ENCODE measurements at regions not wholly inside any gene's neighbourhood (a gene's known extent, or its start where the extent isn't known, plus 50 kb on each side); places are given as distances from the start of the nearest gene placed in this dataset.
"Not testable (repeated sequence)": the region's sequence is repeated elsewhere in the genome, so short reads cannot be mapped to it uniquely, and the experiment has no call there.

DNA sequence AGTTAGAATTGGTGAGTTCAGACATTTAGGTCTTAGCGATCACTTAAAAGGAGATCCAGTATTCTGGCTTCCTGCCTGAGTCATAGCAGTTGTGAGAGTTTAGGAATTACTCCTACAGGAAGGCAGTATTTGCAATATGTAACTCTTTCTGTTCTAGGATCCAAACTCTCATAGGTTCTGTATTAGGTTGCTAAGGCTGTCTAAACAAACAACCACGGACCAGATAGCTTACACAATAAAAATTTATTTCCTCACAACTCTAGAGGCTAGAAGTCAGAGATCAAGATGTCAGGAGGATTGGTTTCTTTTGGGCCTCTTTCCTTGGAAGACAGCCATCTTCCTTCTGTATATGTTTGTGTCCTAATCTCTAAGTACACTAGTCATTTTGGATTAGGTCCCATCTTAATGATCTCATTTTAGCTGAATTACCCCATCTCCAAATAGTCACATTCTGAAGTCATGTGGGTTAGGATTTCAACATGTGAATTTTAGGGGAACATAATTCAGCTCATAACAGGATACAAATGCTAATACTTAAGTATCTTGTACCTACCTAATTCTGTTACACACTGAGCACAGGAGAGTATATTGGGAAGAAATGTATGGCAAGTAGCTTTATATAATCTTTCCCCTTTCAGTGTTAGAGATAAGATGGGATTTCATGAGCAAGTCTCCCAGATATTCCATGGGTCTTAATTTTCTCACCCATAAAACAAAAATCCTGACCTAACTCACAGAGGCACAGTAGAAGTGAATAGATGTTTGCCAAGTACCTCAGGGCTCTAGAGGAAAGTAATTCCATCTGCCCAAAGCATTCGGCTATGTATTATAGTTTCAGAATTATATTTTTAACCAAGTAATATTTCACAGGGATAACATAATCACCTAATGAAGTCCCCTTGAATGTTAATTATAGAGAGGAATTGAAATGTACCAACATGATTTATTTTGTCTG lies 144.4 kb downstream of the PTBP2 start:
- DNase-seq (ENCODE audit: low read depth), result peak; percentile 98

DNA sequence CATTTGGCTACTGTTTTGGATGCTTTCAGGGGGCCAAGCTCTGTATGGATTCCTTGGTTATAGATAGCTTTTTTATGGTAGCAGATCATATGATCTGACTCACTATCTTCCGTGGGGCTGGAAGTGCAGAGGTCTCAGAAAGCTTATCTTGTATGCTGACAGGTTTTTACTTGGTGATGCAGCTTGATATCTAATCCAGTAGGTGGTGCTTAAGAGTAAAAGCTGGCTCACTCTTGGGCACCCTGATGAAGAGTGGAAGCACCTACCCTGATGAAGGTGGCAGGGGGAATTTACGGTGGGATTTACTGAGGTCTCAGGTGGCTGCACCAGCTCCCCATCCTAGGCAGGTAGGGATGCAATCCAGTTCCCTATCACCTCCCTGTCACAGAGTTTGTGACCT lies 151.2 kb downstream of the PTBP2 start:
- DNase-seq (ENCODE audit: low read depth), result no peak

DNA sequence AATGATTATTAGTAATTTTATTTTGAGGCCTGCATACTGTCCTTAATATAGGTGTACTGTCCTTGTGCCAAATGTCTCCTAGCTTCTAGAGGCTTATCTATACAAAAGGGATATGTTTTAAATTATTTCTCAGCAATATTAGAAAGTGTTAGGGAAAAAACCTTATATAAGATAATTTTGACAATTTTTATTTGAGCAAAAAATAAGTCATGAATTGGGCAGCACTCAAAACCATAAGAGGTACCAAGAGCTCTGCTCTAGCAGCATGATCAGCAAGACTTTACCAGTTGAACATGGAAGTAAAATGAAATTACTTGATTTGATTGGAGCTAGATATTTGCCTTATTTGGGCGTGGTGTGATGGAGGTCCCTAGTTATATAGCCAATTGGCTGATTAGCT lies 157.1 kb downstream of the PTBP2 start:
- no peak for DNase-seq (ENCODE audit: low read depth)

DNA sequence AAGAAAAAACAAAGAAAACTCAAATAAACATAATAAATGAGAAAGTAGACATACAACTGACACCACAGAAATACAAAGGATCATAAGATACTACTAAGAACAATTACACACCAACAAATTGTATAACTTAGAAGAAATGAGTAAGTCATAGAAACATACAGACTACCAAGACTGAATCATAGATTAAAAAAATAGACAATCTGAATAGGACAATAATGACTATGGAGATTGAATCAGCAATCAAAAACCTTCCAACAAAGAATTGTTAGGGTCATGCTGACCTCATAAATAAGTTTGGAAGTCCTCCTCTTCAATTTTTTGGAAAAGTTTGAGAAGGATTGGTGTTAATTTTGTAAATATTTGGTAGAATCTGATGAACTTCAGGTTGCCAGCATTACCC lies 159.0 kb downstream of the PTBP2 start:
- peak; percentile 6 for DNase-seq (ENCODE audit: low read depth)

DNA sequence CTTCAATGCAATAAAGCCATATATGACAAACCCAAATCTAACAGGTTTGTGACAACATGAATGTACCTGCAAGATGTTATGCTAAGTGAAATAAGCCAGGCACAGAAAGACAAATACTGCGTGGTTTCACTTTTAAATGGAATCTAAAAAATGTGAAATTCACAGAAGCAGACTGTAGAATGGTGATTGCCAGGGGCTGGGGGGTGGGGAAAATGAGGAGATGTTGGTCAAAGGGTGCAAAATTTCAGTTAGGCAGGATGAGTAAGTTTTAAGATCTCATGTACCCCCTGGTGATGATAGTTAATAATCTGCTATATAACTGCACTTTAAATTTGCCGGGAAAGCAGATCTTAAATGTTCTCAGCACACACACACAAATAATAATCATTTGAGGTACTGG lies 160.5 kb downstream of the PTBP2 start:
- no peak for DNase-seq (ENCODE audit: low read depth)

DNA sequence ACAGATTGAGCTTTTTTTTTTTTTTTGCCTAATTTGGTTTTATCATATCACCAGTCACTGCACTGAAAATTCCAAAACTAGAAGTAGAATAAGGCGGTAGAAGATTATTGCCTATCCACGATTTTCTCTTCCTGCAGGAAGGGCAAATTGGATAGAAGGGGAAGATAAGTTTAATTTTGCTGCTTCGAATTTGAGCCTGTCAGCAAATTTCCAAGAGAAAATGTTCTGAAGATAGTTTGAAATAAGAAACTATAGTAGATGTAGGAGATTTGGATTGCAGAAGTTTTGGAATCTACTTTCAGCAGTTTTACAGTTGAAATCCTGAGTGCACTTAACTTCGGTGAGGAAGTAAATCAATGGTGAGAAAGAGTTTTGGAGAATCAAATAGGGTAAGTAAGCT lies 164.9 kb downstream of the PTBP2 start:
- DNase-seq (ENCODE audit: low read depth), result no peak

DNA sequence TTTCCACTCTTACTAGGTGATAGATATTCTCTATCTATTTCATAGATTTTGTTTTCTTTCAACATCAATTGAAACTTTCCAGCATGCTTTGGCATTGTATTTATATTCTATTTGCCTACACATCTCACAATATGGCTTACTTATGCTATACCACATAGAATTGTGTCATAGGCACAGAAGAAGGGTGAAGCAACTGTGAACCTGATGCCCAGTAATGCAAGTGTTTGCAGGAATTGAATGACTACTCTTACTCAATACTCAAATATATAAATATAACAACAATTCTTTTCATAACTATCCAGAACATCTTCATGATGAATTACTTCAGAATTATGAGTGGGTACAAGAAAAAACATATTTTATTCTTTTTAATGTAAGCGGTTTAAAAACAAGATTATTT lies 165.9 kb downstream of the PTBP2 start:
- DNase-seq (ENCODE audit: low read depth), result no peak

DNA sequence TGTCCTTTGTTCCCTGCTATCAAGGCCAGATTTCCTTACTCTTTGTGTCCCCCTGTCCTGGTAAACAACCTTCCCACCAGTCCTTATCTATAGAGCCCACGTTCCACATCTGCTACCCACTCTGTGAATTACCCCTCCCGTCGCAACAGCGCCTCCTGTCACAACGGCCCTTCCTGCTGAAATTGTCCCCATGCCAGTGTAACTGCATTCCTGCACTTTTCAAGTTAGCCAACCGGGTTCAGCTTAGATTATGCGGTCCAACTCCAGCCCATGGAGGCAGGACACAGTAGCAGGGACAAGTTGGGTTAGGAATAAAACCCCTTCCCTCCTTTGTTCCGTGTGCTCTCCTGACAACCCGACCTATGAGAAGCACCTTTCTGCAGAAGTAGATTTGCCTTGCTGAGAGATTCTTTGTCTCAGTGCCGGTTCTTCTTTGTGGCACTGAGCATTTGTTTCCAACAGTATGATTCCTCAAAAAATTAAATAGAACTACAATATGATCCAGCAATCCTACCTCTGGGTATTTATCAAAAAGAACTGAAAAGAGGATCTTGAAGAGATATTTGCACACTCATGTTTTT lies 180.3 kb downstream of the PTBP2 start:
- DNase-seq (ENCODE audit: low read depth), result no peak

DNA sequence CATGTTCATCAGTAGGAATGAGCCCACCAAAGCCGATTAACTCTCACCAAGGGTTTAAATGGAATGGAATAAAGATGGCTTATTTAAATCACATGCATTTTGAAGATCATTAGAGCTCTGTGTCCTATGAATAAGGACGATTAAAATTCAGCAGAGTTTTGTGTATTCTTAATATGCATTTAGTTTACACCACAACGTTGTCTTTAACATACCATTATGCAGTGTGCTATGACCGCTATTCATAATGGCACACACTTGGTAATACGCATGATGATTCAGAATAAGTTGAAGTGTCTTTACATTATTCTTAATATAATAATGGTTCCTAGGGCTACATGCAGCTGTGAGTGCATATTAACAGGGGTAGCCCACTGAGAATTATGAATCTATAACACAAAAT lies 190.7 kb downstream of the PTBP2 start:
- no peak for DNase-seq (ENCODE audit: low read depth)

DNA sequence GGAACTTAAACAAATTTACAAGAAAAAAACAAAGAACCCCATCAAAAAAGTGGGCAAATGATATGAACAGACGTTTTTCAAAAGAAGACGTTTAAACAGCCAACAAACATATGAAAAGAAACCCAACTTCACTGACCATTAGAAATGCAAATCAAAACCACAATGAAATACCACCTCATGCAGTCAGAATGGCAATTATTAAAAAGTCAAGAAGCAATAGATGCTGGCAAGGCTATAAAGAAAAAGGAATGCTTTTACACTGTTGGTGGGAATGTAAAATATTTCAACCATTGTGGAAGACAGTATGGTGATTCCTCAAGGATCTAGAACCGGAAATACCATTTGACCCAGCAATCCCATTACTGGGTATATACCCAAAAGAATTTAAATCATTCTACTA lies 194.1 kb downstream of the PTBP2 start:
- DNase-seq (ENCODE audit: low read depth), result not testable (repeated sequence)

DNA sequence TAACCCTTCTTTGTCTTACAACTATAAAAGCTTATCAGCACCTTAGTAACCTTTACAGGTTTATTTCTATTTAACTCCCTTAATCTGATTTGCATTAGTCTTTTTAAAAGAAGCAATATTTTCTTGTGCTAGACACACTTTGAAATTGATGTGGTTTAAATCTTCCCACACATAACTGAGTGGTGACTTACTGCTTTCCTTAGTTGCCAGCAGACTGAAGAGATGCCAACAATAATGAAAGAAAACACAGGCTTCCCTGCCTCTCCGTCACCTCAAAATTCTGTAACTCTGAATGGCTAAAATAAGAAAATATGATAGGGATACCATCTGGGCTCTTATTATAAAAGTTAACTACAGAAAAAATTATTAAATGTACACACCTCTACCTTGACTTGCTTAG lies 196.8 kb downstream of the PTBP2 start:
- DNase-seq (ENCODE audit: low read depth), result peak; percentile 84

DNA sequence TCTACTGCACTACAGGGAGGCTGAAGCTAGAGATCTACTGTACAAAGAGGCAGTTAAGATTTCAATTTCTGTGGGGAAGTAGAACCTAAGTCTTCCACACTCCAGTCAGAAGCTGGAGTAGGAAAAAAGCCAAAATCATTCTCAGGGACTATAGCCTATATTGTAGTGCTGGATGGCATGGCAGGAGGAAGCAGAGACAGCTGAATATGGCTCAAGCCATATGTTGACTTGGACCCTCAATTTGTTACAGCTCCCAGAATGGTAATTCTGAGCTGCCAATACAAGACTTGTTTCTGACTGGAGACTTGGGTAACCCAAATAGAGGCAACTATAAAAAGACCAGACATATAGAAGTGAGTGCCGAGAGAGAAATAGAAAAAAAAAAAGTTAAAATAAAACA lies 200.6 kb downstream of the PTBP2 start:
- no peak for DNase-seq (ENCODE audit: low read depth)

DNA sequence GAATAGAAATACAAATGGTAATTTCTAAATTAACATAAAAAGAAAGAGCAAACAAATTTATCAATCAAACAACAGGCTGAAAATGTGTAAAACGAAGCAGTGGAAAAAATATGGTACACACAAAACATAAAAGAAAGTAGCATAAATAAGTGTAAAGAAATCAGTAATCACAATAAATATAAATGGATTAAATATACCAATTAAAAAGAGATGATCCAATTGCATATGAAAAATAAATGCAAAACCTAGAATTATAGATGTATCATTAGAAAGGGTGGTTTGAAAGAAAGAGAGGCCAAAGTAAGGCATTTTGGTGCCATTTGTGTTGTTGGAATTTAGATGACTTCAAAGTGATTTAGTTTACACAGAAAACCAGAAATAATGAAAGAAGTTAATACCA lies 202.2 kb downstream of the PTBP2 start:
- no peak for DNase-seq (ENCODE audit: low read depth)

DNA sequence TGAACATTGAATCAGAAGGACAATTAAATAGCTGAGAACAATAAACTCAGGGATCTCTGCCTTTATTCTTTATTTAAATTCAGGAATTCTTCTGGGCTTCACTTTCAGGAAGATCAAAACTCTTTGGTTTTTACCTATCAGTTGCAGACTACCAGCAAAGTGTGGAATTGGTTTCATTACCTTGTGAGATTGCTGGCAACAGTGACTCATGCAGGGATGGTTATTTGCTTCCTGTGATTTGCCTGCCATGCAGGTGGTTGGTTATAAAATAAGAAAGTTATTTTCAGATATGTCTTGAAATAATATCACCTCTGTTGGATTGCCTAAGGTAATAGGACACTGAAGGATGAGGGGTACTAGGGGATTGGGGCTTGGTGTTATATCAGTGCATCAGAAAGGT lies 204.6 kb downstream of the PTBP2 start:
- no peak for DNase-seq (ENCODE audit: low read depth)

DNA sequence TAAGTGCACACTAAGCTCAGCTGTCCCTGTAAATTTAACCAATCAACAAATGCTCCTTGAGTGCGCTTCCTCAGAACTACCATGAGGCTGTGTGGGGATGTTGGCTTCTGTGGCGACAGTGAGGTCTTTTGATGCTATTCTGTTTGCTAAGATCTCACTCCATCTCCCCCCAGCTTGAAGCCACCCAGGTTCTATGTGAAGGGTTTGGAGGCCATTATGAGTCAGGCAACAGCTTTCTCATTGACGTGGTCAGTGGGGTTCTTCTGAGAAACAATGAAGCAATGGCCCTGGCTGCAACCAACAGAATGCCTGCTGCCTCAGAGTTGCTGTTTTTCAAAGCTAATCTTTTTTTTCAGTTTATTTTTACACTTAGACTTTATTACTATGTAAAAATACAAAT lies 205.5 kb downstream of the PTBP2 start:
- peak; percentile 13 for DNase-seq (ENCODE audit: low read depth)

DNA sequence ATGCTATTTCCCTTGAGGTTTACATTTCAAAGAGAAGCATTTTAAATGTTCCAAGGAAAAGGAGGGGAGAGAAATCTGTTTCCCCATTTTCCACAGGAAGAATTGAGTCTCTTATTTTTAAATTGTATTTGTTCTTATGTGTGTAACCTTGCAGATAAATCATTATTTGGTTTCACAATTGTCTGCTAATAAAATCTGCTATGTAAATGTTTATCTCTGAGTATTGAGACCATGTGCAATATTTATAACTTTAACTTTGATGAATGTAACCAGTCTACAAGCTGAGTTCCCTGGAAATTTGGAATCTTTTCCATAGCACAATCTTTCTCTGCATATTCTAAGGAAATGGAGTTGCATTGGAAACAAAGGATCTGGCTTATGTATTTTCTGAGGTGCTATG lies 209.6 kb downstream of the PTBP2 start:
- DNase-seq (ENCODE audit: low read depth), result no peak

DNA sequence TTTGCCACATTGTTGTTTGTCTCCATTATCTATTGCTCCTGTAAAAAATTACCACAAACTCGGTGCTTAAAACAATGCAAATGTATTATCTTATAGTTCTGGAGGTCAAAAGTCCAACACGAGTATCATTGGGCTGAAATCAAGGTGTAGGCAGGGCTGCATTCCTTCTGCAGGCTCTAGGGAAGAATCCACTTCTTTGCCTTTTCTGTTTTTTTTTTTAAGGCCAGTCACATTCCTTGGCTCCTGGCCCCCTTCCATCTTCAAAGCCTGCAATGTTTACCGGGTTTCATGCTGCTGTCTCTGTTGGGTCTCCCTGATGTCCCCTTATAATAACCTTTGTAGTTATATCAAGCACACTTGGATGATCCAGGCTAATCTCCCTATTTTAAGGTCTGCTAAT lies 212.7 kb downstream of the PTBP2 start:
- no peak for DNase-seq (ENCODE audit: low read depth)

DNA sequence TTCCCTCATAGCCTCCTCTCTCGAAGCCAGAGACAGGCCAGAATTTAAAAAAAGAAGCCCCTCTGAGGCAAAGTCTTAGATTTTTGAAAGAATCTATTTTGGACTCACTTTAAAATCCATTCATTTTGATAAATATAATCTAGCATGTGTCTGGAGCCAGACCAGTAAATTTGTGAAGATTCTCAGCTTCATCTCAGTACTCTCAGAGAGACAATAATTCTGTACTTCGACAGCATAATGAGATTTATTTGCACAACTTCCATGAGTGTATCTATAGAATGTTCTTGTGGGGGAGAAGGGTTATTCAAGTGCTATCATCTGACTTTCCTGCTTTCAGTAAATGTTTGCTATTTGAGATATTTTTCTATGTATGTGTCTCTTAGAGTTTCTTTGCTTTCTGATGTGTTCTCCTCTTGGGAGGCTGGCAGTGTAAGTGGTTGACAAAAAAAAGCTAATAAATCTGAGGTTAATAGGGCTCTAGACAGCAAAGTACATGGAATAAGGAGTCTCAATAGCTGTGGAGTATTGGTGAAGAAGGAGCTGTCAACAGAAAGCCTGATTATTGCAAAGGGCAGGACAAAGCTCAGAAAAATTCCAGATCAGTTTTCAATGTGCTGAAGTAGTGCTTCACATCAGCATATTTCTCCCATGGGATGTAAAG lies 223.0 kb downstream of the PTBP2 start:
- DNase-seq (ENCODE audit: low read depth), result no peak

DNA sequence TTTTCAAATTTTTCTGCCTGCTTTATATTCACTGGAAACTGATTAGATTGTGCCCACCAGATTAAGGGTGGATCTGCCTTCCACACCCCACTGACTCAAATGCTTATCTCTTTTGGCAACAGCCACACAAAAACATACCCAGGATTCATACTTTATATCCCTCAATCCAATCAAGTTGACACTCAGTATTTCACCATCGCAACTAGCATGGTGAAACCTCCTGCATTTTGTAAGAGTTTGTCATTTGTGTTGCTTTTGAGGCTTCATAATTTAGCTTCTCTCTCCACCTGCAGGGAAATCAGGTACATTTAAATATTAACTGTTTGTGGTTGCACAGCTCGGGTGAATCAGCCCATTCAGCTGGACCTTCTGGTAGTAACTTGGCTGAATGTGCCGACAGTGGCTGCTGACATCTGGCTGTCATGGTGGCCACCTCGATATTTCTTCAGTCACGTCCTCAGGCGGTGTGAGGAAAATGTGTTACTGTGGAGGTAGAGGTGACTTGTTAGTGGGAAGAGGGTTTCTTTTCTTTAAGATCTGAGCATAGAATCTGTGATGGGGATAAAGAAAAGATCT lies 224.0 kb downstream of the PTBP2 start:
- no peak for DNase-seq (ENCODE audit: low read depth)

DNA sequence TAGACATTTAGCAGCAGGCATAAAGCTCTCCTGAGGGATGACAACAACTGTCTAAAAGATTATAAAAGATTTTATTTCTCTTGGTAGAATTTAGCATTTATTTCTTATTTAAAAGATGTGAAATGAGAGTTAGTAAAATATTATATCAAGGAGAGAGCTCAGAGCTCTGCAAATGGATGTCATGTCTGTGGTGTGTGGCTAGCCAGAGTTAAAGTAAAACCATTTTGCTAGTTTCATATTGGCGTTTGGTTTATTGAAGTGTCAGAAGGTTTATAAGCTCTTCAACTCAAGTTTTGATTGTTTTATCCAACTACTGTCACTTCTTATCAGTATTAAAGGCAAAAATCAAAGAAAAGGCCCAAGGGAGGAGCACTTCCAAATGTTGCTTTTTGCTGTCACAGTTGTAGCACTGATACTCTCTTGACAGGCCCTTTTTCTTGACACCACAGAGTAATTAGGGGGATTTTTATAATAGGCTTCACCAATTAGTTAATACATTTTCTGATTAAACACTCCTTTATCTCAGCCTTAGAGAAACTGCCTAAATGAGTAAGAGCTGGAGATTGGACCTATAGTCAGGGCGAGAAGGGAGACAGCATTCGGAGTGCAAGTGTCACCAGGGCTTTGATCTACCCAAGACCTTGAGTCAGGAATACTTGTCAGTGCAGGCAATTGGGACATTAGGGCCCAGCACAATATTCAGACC lies 233.9 kb downstream of the PTBP2 start:
- DNase-seq (ENCODE audit: low read depth), result no peak

DNA sequence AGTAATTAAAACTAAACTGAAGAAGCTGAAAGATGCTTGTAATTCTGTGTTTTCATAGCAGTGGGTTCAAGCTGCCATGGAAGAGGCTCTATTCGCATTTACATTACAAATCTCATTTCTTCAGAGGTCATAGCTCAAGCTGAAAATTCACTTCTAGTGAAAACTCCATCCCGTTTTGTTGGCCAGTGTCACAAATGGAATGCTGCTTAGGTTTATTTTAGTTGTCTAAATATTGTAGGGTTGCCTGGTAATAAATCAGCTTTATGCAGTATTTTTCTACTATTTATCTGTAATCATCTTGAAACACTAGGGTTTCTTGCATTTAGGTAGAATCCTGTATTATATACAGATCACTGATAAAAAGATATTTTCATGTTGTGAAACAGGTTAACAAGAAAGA lies 240.6 kb downstream of the PTBP2 start:
- no peak for DNase-seq (ENCODE audit: low read depth)

DNA sequence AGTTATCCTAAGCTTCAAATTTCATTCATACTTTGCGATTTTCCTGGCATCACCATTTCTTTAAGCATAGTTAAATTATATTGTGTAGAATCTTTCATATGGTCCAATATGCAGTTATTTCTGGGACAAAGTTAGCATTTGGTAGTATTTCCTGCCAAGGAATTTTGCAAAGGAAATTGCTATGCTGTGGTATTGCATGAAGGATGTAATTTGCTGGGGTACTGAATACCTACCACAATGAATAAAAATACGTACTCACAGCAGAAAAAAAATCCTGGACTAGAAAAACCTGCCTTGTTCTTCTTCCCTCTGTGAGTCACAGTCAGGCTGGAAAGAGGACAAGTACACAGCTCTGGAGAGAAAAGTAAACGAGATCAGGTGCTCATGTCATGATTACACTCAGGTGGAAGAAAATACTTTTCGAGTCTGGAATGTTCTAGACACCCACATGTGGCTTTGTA lies 241.2 kb downstream of the PTBP2 start:
- DNase-seq (ENCODE audit: low read depth), result no peak

Measured in stromal cell of bone marrow (primary cell).